HCT116 (cell line): ENCODE measurements at regions not wholly inside any gene's neighbourhood (a gene's known extent, or its start where the extent isn't known, plus 50 kb on each side); places are given as distances from the start of the nearest gene placed in this dataset.

Experiments used
- ATAC-seq: fragments of 200-7000 bp; cut with Tn5 transposase; 2 replicates; pipeline ENCODE4 v1.9.1; 2020; ENCODE audit warnings: mild to moderate bottlenecking, moderate library complexity
- BruUV-seq: library from RNA; stranded (reverse); fragments of 400-500 nt; replicated peaks from 2 replicates; lab custom pipeline; 2021; lab: Mats Ljungman, UMichigan
- CTCF ChIA-PET: fragments of 300-600 bp; sonication (Branson Sonifier 250); formaldehyde crosslinking; loops from one replicate; lab custom pipeline; 2021; ENCODE audit warnings: antibody characterized with exemption; lab: Charles Lee
- POLR2A ChIA-PET: fragments of 300-600, 350-600 bp; sonication (Branson Sonifier 250); formaldehyde crosslinking; loops from one replicate; lab custom pipeline; 2021; ENCODE audit warnings: antibody characterized with exemption; lab: Charles Lee
- RAD21 ChIA-PET, 2 experiments: fragments of 300-600 bp; sonication (Branson Sonifier 250); formaldehyde crosslinking; loops; one replicate each; lab custom pipeline; 2023; ENCODE audit warnings: low total read pairs in 2 of 2; ENCODE audit not compliant: uncharacterized antibody in 2 of 2, unreplicated experiment in 2 of 2, low non-redundant PET in 1 of 2; lab: Charles Lee
- DNase-seq: peaks from one replicate; pipeline ENCODE4 v3.0.0-alpha.2; 2010; ENCODE audit warnings: low read depth, low spot score
- H2AFZ ChIP-seq: fragments of 200-600 bp; shearing (Covaris generic), sonication (generic); 2 replicates; pipeline ENCODE4 v1.6.1; 2017; ENCODE audit warnings: low read depth, mixed run types, mixed read lengths, antibody characterized with exemption, low read length; ENCODE audit not compliant: poor library complexity, severe bottlenecking
- H3K27ac ChIP-seq: 2 replicates; pipeline ENCODE4 v1.5.1; 2012; ENCODE audit warnings: low read depth, low read length
- H3K27me3 ChIP-seq: fragments of 200-600 bp; sonication (generic); 2 replicates; pipeline ENCODE4 v1.6.1; 2016; ENCODE audit warnings: mixed run types, low read length, mixed read lengths; ENCODE audit not compliant: insufficient read depth
- H3K36me3 ChIP-seq, 2 experiments: fragments of 200-500 bp in 1 of 2; fragments of 200-600 bp in 1 of 2; sonication (Bioruptor generic) in 1 of 2; sonication (generic) in 1 of 2; 2 replicates each; pipeline versions ENCODE4 v1.5.1 to v1.6.1; 2014 to 2016; ENCODE audit warnings: low read length in 2 of 2, inconsistent platforms in 1 of 2, mixed read lengths in 1 of 2, mixed run types in 1 of 2; ENCODE audit not compliant: insufficient read depth in 2 of 2, control insufficient read depth in 1 of 2
- H3K4me1 ChIP-seq, 2 experiments: fragments of 200-600 bp in 1 of 2; sonication (generic) in 1 of 2; 2 replicates each; pipeline versions ENCODE4 v1.5.1 to v1.6.1; 2012 to 2017; ENCODE audit warnings: low read length in 2 of 2, inconsistent platforms in 1 of 2, mild to moderate bottlenecking in 1 of 2, mixed read lengths in 1 of 2, mixed run types in 1 of 2, moderate library complexity in 1 of 2; ENCODE audit not compliant: insufficient read depth in 2 of 2, control insufficient read depth in 1 of 2
- H3K4me2 ChIP-seq: fragments of 200-600 bp; sonication (generic); 2 replicates; pipeline ENCODE4 v1.6.1; 2017; ENCODE audit warnings: mixed run types, low read length, mixed read lengths
- H3K4me3 ChIP-seq, 2 experiments: fragments of 200-600 bp in 1 of 2; sonication (generic) in 1 of 2; replicated peaks in 1 of 2; 2 replicates each; pipeline ENCODE4 v1.5.1; 2011 to 2016; ENCODE audit warnings: low read length in 2 of 2, control low read depth in 1 of 2, low read depth in 1 of 2, mild to moderate bottlenecking in 1 of 2, mixed read lengths in 1 of 2, mixed run types in 1 of 2
- H3K79me2 ChIP-seq: fragments of 200-600 bp; sonication (generic); 2 replicates; pipeline ENCODE4 v1.6.1; 2017; ENCODE audit warnings: mild to moderate bottlenecking, mixed run types, low read length, moderate library complexity, mixed read lengths; ENCODE audit not compliant: insufficient read depth
- H3K9ac ChIP-seq: fragments of 200-600 bp; sonication (generic); 2 replicates; pipeline ENCODE4 v1.6.1; 2016; ENCODE audit warnings: low read length, mixed read lengths
- H3K9me2 ChIP-seq: fragments of 200-600 bp; sonication (generic), shearing (Covaris generic); 2 replicates; pipeline ENCODE4 v1.6.1; 2017; ENCODE audit warnings: mixed run types, mild to moderate bottlenecking, moderate library complexity; ENCODE audit not compliant: insufficient read depth
- H3K9me3 ChIP-seq, 2 experiments: fragments of 200-500 bp in 1 of 2; fragments of 200-600 bp in 1 of 2; sonication (Bioruptor generic) in 1 of 2; sonication (generic) in 1 of 2; 2 replicates each; pipeline ENCODE4 v1.6.1; 2014 to 2017; ENCODE audit warnings: low read length in 2 of 2, mixed read lengths in 2 of 2, inconsistent platforms in 1 of 2, low read depth in 1 of 2, mild to moderate bottlenecking in 1 of 2, mixed run types in 1 of 2, moderate library complexity in 1 of 2; ENCODE audit not compliant: control insufficient read depth in 1 of 2, insufficient read depth in 1 of 2
- H4K20me1 ChIP-seq: fragments of 200-600 bp; sonication (generic), shearing (Covaris generic); 2 replicates; pipeline ENCODE4 v1.6.1; 2017; ENCODE audit warnings: mixed run types, mild to moderate bottlenecking, moderate library complexity; ENCODE audit not compliant: insufficient read depth
- CEBPB ChIP-seq: IDR thresholded peaks from 2 replicates; pipeline ENCODE4 v1.6.1; 2012; ENCODE audit warnings: low read depth
- CTCF ChIP-seq, 3 experiments: fragments of 200-600 bp in 1 of 3; sonication (generic) in 1 of 3; IDR thresholded peaks in 2 of 3; conservative IDR thresholded peaks in 1 of 3; 2 replicates each; pipeline ENCODE4 v1.5.1; 2012 to 2017; ENCODE audit warnings: low read depth in 2 of 3, low read length in 2 of 3, antibody characterized with exemption in 1 of 3, borderline replicate concordance in 1 of 3, control low read depth in 1 of 3, mild to moderate bottlenecking in 1 of 3, mixed read lengths in 1 of 3, mixed run types in 1 of 3, moderate library complexity in 1 of 3; ENCODE audit not compliant: insufficient read depth in 1 of 3
- EGR1 ChIP-seq: IDR thresholded peaks from 2 replicates; pipeline ENCODE4 v1.6.1; 2012; ENCODE audit warnings: low read depth
- ELF1 ChIP-seq: IDR thresholded peaks from 2 replicates; pipeline ENCODE4 v1.6.1; 2012; ENCODE audit warnings: low read depth, borderline replicate concordance
- EZH2 ChIP-seq: fragments of 200-600 bp; sonication (generic); IDR thresholded peaks from 2 replicates; pipeline ENCODE4 v1.6.1; 2017; ENCODE audit warnings: antibody characterized with exemption, mixed run types
- EZH2phosphoT487 ChIP-seq: fragments of 200-600 bp; IDR thresholded peaks from 2 replicates; pipeline ENCODE4 v1.6.1; 2018; ENCODE audit warnings: antibody characterized with exemption, borderline replicate concordance
- FOSL1 ChIP-seq: IDR thresholded peaks from 2 replicates; pipeline ENCODE4 v1.6.1; 2012; ENCODE audit warnings: low read depth
- JUND ChIP-seq: IDR thresholded peaks from 2 replicates; pipeline ENCODE4 v1.6.1; 2012
- MAX ChIP-seq: IDR thresholded peaks from 2 replicates; pipeline ENCODE4 v1.6.1; 2012
- RAD21 ChIP-seq: IDR thresholded peaks from 2 replicates; pipeline ENCODE4 v1.6.1; 2012; ENCODE audit warnings: low read depth, mild to moderate bottlenecking
- SIN3A ChIP-seq: IDR thresholded peaks from 2 replicates; pipeline ENCODE4 v1.6.1; 2012; ENCODE audit warnings: low read depth
- TCF7L2 ChIP-seq: IDR thresholded peaks from 2 replicates; pipeline ENCODE4 v1.7.0; 2011; ENCODE audit warnings: borderline replicate concordance, inconsistent platforms; ENCODE audit not compliant: insufficient read depth, insufficient read length; ENCODE audit errors: extremely low read depth
- YY1 ChIP-seq: IDR thresholded peaks from 2 replicates; pipeline ENCODE4 v1.6.1; 2011; ENCODE audit warnings: low read length, low read depth, moderate library complexity, mild to moderate bottlenecking; ENCODE audit not compliant: insufficient replicate concordance; ENCODE audit errors: extremely low read depth
- ZFX ChIP-seq: fragments of 450-650 bp; IDR thresholded peaks from 2 replicates; pipeline ENCODE4 v1.6.1; 2017
- intact Hi-C: fragments of 100-400 bp; cut with micrococcal nuclease; formaldehyde crosslinking; loops from 2 replicates; pipeline ENCODE4 v1.10.0; 2022
- TF ChIP-seq, protein P1 (sequence below): IDR thresholded peaks from 2 replicates; pipeline ENCODE4 v1.6.1; 2011; ENCODE audit warnings: mild to moderate bottlenecking, low read length, moderate library complexity; ENCODE audit not compliant: insufficient replicate concordance; ENCODE audit errors: extremely low read depth
- TF ChIP-seq, protein P2 (sequence below): IDR thresholded peaks from 2 replicates; pipeline ENCODE4 v1.6.1; 2012

GRCh38 chr5:126044931-126045565 is 378.2 kb upstream of the GRAMD2B start (continued):
- no peak for TF ChIP-seq YY1
- TF ChIP-seq CEBPB: no peak
- TF ChIP-seq MAX: no peak
- TF ChIP-seq, protein P1, sequence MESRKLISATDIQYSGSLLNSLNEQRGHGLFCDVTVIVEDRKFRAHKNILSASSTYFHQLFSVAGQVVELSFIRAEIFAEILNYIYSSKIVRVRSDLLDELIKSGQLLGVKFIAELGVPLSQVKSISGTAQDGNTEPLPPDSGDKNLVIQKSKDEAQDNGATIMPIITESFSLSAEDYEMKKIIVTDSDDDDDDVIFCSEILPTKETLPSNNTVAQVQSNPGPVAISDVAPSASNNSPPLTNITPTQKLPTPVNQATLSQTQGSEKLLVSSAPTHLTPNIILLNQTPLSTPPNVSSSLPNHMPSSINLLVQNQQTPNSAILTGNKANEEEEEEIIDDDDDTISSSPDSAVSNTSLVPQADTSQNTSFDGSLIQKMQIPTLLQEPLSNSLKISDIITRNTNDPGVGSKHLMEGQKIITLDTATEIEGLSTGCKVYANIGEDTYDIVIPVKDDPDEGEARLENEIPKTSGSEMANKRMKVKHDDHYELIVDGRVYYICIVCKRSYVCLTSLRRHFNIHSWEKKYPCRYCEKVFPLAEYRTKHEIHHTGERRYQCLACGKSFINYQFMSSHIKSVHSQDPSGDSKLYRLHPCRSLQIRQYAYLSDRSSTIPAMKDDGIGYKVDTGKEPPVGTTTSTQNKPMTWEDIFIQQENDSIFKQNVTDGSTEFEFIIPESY: no peak
- no peak for TF ChIP-seq EZH2
- no peak for TF ChIP-seq EZH2phosphoT487
- TF ChIP-seq, protein P2, sequence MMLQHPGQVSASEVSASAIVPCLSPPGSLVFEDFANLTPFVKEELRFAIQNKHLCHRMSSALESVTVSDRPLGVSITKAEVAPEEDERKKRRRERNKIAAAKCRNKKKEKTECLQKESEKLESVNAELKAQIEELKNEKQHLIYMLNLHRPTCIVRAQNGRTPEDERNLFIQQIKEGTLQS: no peak
- no peak for TF ChIP-seq FOSL1

- Histone ChIP-seq H3K4me1 (no peaks in the 10 kb centered on the region), H3K9me3 (no peaks in the 10 kb centered on the region), H3K27me3 (no peaks in the 10 kb centered on the region), H2AFZ (no peak overlapping the region), H3K4me2 (no peak overlapping the region), H3K79me2 (no peaks in the 10 kb centered on the region), H3K36me3 (no peaks in the 10 kb centered on the region), H3K9me2 (no peaks in the 10 kb centered on the region), H3K4me3 (no peak overlapping the region), H3K9ac (no peak overlapping the region), H4K20me1 (no peaks in the 10 kb centered on the region), H3K27ac (no peak overlapping the region)
- TF ChIP-seq EZH2phosphoT487 (no peak), JUND (no peak), TCF7L2 (no peak), RAD21 (no peak), ELF1 (no peak), ZFX (no peak), SIN3A (no peak), CTCF (IDR thresholded peaks at IDR 0.05 in 2 of 3, conservative IDR thresholded peaks at IDR 0.05 in 1 of 3; ENCODE audit: borderline replicate concordance in 1 of 3, insufficient read depth in 1 of 3, low read depth in 2 of 3, low read length in 2 of 3) (no peak), EGR1 (no peak)
- DNase-seq: no peak
- CTCF ChIA-PET: no interaction called here
- RAD21 ChIA-PET: no interaction called here
- BruUV-seq: no TSS peak
- no peak for ATAC-seq
- POLR2A ChIA-PET: no interaction called here
- intact Hi-C loops: no loop called here
These were observed 376.9 kb upstream of the GRAMD2B start for GRCh38 chr5:126046318-126046717.
